Transverse colon (tissue), 4 donors: ENCODE measurements at regions not wholly inside any gene's neighbourhood (a gene's known extent, or its start where the extent isn't known, plus 50 kb on each side); places are given as distances from the start of the nearest gene placed in this dataset.

Experiments
- CTCF ChIP-seq, 5 experiments: fragments of 200-600 bp in 3 of 5; fragments of 450-650 bp in 2 of 5; sonication (generic) in 3 of 5; IDR thresholded peaks; 1 replicate in 2 of 5; 2 replicates in 3 of 5; pipeline ENCODE4 v1.5.1; 2016 to 2017; ENCODE audit warnings: antibody characterized with exemption in 5 of 5, inconsistent platforms in 3 of 5, mild to moderate bottlenecking in 2 of 5, moderate library complexity in 1 of 5
- POLR2AphosphoS5 ChIP-seq, 3 donors: sonication (generic); formaldehyde crosslinking; IDR thresholded peaks; one replicate each; pipeline ENCODE4 v1.6.1; 2016; ENCODE audit warnings: antibody characterized with exemption in 3 of 3

GRCh38 chr4:107128116-107128515 lies 92.0 kb upstream of the DKK2 start:
- TF ChIP-seq POLR2AphosphoS5 (IDR thresholded peaks at IDR 0.05) (no peak), CTCF (IDR thresholded peaks at IDR 0.05) (no peak)
